ENCODE measurements at regions not wholly inside any gene's neighbourhood (a gene's known extent, or its start where the extent isn't known, plus 50 kb on each side); places are given as distances from the start of the nearest gene placed in this dataset.
A peak's percentile ranks its signal among the peaks of the same experiment; 100 is the strongest.

DNA sequence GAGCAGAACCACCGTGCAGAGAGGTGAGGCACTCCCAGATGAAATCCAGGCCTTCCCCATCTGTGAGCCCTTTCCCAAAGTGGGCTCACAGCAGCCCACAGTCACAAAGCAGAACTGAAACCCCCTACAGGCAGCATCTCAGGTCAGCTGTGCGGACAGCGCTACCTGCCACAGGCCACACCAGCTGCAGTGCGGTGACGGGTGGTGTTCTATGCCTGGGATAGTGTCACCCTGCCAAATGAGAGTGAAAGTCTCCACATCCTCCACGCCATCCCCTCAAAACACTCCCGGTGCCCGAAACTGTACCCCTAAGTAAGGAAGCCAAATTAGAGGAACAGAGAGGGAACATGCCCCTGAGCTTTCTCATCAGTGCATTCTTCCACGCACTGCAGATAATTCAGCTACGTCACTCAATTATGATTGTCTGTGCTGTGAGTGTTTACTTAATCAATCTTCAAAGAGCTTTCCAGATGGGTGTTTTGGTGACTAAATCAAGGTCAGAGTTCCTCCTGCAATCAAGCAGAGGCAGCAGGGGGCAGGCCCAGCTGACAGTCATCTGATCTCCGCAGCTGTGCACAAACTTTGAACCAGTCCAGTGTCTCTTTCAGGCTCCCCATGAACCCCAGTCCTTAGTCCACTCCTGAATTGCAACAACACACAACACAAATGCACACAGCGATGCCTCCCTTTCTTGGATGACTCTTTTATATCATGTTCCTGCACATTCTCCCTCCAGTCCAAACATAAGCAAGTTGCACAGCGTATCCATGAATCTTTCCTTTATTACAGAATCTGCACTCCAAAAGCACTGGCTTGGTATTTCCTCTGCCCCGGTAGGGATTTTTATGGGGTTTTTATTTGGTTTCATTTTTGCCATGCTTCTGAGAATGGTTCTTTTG lies 150.0 kb downstream of the TOMM20 start:
- H3K4me1 ChIP-seq (ENCODE audit: control insufficient read depth in 2 of 2, insufficient read depth in 2 of 2, low read length in 2 of 2) = peaks cover 42 to 52% of the 10 kb centered on the region in 2 donors
- TF ChIP-seq, protein P1, sequence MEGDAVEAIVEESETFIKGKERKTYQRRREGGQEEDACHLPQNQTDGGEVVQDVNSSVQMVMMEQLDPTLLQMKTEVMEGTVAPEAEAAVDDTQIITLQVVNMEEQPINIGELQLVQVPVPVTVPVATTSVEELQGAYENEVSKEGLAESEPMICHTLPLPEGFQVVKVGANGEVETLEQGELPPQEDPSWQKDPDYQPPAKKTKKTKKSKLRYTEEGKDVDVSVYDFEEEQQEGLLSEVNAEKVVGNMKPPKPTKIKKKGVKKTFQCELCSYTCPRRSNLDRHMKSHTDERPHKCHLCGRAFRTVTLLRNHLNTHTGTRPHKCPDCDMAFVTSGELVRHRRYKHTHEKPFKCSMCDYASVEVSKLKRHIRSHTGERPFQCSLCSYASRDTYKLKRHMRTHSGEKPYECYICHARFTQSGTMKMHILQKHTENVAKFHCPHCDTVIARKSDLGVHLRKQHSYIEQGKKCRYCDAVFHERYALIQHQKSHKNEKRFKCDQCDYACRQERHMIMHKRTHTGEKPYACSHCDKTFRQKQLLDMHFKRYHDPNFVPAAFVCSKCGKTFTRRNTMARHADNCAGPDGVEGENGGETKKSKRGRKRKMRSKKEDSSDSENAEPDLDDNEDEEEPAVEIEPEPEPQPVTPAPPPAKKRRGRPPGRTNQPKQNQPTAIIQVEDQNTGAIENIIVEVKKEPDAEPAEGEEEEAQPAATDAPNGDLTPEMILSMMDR (IDR thresholded peaks at IDR 0.05) = peak; percentile 22
- no peak for TF ChIP-seq EZH2 (IDR thresholded peaks at IDR 0.05; ENCODE audit: borderline replicate concordance, insufficient read depth, low read depth, low read length, poor library complexity, severe bottlenecking)
- no peaks in the 10 kb centered on the region for H3K9me3 ChIP-seq (ENCODE audit: control extremely low read depth in 1 of 3, control insufficient read depth in 2 of 3, insufficient read depth in 1 of 3, low read length in 2 of 3)
- H2AFZ ChIP-seq (ENCODE audit: insufficient read depth, low read depth, low read length, poor library complexity, severe bottlenecking) = peak overlapping the region; percentile 8
- no peaks in the 10 kb centered on the region for H3K36me3 ChIP-seq (replicated peaks in 1 of 2; ENCODE audit: control extremely low read depth in 1 of 2, control insufficient read depth in 1 of 2, extremely low read depth in 1 of 2, insufficient read depth in 2 of 2, low read length in 1 of 2)
- ChIA-PET CTCF (interaction anchor here (0.7 to 3.4 kb wide), 13 partner anchors 15 to 479 kb away, joined by 3 to 30 read pairs (median 5); partner anchors contain the start of gene IRF2BP2), POLR2A (interaction anchor here (0.5 to 3.6 kb wide), 9 partner anchors 16 to 483 kb away, joined by 3 to 30 read pairs (median 4); partner anchors contain the start of gene IRF2BP2)
- peak overlapping the region; percentile 39 for H3K9ac ChIP-seq (ENCODE audit: low read length)
- H3K4me3 ChIP-seq (ENCODE audit: control extremely low read depth in 1 of 5, extremely low read depth in 1 of 5, insufficient read depth in 1 of 5, low read depth in 2 of 5, low read length in 4 of 5) = peak overlapping the region in 3 of 5 experiments; percentile 18 to 42 (median 34)
- Mint-ChIP-seq H3K27me3 (no peaks in the 10 kb centered on the region), H3K9me3 (ENCODE audit: insufficient read depth) (no peaks in the 10 kb centered on the region), H3K27ac (peak overlapping the region; percentile 98), H3K4me1 (peaks cover 62% of the 10 kb centered on the region), H3K4me3 (peak overlapping the region; percentile 88)
- H3K27me3 ChIP-seq (replicated peaks in 1 of 4; ENCODE audit: control extremely low read depth in 1 of 4, control insufficient read depth in 3 of 4, insufficient read depth in 4 of 4, low read length in 3 of 4) = no peaks in the 10 kb centered on the region
- WGBS (ENCODE audit: insufficient coverage) = 24% methylated on average over 3 of the region's 14 CpGs
- H3K27ac ChIP-seq (ENCODE audit: low read length in 2 of 2) = peak overlapping the region; percentile 64 to 73
- intact Hi-C loops (cut with micrococcal nuclease) = loop anchor here (1.0 to 10.0 kb wide), 8 partner anchors 15 to 484 kb away; no protein-coding TSS in a partner anchor
- no peaks in the 10 kb centered on the region for H3K79me2 ChIP-seq (ENCODE audit: control insufficient read depth, insufficient read depth, low read length)
- ATAC-seq (ENCODE audit: low read depth) = peak; percentile 74
- H3K4me2 ChIP-seq (replicated peaks; ENCODE audit: low read depth, low read length, poor library complexity, severe bottlenecking) = peak overlapping the region; percentile 69
- H4K20me1 ChIP-seq (ENCODE audit: control insufficient read depth, insufficient read depth, low read length, poor library complexity, severe bottlenecking) = no peaks in the 10 kb centered on the region
- peak; percentile 87 for DNase-seq
